Retinal pigment epithelial cell (primary cell): ENCODE measurements at regions not wholly inside any gene's neighbourhood (a gene's known extent, or its start where the extent isn't known, plus 50 kb on each side); places are given as distances from the start of the nearest gene placed in this dataset.

ENCODE experiments used
- DNase-seq: peaks from one replicate; pipeline ENCODE4 v3.0.0-alpha.2; 2010; ENCODE audit warnings: low read depth
- H3K4me3 ChIP-seq: 2 replicates; pipeline ENCODE4 v1.5.1; 2011; ENCODE audit warnings: mild to moderate bottlenecking, low read length, control low read depth, moderate library complexity
- CTCF ChIP-seq: conservative IDR thresholded peaks from 2 replicates; pipeline ENCODE4 v1.5.1; 2011; ENCODE audit warnings: low read depth, low read length, control low read depth, inconsistent platforms

- no peak for TF ChIP-seq CTCF
- no peak for DNase-seq
- H3K4me3 ChIP-seq = no peak overlapping the region
Measured at GRCh38 chr15:79211481-79211880, 71.0 kb upstream of the ANKRD34C start.

GRCh38 chr15:79209690-79210089 lies 72.8 kb upstream of the ANKRD34C start:
- TF ChIP-seq CTCF = peak; percentile 49
- DNase-seq = no peak
- no peak overlapping the region for H3K4me3 ChIP-seq

GRCh38 chr15:79209116-79209515 lies 73.4 kb upstream of the ANKRD34C start:
- TF ChIP-seq CTCF = no peak
- peak; percentile 6 for DNase-seq

GRCh38 chr15:79208179-79208578 lies 74.3 kb upstream of the ANKRD34C start:
- TF ChIP-seq CTCF = peak; percentile 20
- no peak overlapping the region for H3K4me3 ChIP-seq
- DNase-seq = no peak

More at GRCh38 chr15:79209116-79209515, 73.4 kb upstream of the ANKRD34C start:
- H3K4me3 ChIP-seq = no peak overlapping the region

GRCh38 chr15:79206940-79207339 lies 75.6 kb upstream of the ANKRD34C start:
- TF ChIP-seq CTCF = no peak
- no peak for DNase-seq
- no peak overlapping the region for H3K4me3 ChIP-seq

GRCh38 chr15:79204886-79205675 lies 77.4 kb upstream of the ANKRD34C start:
- no peak overlapping the region for H3K4me3 ChIP-seq
- TF ChIP-seq CTCF = no peak
- DNase-seq = peak; percentile 35

GRCh38 chr15:79198461-79198860 lies 84.1 kb upstream of the ANKRD34C start:
- TF ChIP-seq CTCF = no peak

More at GRCh38 chr15:79198461-79198860, 84.1 kb upstream of the ANKRD34C start:
- no peak overlapping the region for H3K4me3 ChIP-seq
- no peak for DNase-seq
